ENCODE measurements at regions not wholly inside any gene's neighbourhood (a gene's known extent, or its start where the extent isn't known, plus 50 kb on each side); places are given as distances from the start of the nearest gene placed in this dataset.

DNA sequence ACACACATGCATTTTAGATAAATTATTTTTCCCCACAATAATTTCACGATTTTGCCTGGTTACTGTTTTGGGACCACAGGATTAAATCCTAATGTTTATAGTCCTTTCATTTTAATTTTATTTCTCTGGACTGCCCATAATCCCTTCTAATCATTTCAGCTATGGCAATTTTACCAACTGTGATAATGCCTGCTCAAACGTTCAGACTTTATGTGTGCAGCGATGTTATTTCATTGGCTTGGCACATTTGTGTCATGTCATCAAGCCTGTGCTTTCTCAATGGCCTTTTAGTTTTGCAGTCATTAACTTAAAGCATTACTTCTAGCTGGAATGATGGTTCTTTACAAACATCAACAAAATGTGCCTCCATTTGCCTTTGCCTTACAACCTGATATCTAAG, 140.6 kb upstream of the HSF2 start:
- no peaks in the 10 kb centered on the region for H3K9me3 ChIP-seq (ENCODE audit: control insufficient read depth, insufficient read depth, low read length)

DNA sequence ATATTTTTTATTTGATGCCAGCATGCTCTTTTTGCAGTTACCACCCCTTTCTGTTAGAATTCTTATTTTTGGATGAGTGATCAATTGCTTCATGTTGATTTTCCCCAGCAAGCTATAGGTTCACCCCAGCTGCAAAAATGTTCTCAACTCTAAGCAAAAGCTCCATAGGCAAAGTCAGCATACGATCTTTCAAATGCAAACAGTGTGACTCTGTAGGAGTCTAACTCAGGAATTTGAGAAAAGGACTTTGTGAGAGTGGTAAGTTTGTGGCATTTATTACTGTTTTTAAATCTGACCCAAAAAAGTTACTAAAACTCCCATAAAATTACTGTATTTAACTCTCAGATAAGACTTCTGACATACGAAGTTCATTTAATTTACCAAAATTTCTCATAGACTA, 134.9 kb upstream of the HSF2 start:
- Histone ChIP-seq H3K27me3 (ENCODE audit: control insufficient read depth, insufficient read depth, low read length) (no peaks in the 10 kb centered on the region), H3K4me3 (ENCODE audit: low read length) (no peak overlapping the region), H3K36me3 (ENCODE audit: control insufficient read depth, insufficient read depth, low read length) (no peaks in the 10 kb centered on the region), H3K9me3 (ENCODE audit: control insufficient read depth, insufficient read depth, low read length) (no peaks in the 10 kb centered on the region), H3K27ac (ENCODE audit: low read length) (no peak overlapping the region), H3K4me1 (ENCODE audit: control insufficient read depth, insufficient read depth, low read length) (no peaks in the 10 kb centered on the region)
- 67% methylated on average over 1 of the region's 2 CpGs for WGBS (ENCODE audit: insufficient coverage)
- no peak overlapping the region for H3K27ac Mint-ChIP-seq
- intact Hi-C loops (cut with micrococcal nuclease): no loop called here
- H3K36me3 Mint-ChIP-seq: peaks cover 7% of the 10 kb centered on the region
- H3K27me3 Mint-ChIP-seq (ENCODE audit: low read depth in 2 of 2): no peaks in the 10 kb centered on the region
- no peak overlapping the region for H3K4me3 Mint-ChIP-seq
- TF ChIP-seq, protein P1, sequence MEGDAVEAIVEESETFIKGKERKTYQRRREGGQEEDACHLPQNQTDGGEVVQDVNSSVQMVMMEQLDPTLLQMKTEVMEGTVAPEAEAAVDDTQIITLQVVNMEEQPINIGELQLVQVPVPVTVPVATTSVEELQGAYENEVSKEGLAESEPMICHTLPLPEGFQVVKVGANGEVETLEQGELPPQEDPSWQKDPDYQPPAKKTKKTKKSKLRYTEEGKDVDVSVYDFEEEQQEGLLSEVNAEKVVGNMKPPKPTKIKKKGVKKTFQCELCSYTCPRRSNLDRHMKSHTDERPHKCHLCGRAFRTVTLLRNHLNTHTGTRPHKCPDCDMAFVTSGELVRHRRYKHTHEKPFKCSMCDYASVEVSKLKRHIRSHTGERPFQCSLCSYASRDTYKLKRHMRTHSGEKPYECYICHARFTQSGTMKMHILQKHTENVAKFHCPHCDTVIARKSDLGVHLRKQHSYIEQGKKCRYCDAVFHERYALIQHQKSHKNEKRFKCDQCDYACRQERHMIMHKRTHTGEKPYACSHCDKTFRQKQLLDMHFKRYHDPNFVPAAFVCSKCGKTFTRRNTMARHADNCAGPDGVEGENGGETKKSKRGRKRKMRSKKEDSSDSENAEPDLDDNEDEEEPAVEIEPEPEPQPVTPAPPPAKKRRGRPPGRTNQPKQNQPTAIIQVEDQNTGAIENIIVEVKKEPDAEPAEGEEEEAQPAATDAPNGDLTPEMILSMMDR (IDR thresholded peaks at IDR 0.05): no peak
- DNase-seq: no peak
- H3K4me1 Mint-ChIP-seq: no peaks in the 10 kb centered on the region
- no peak for ATAC-seq
- H3K9me3 Mint-ChIP-seq: peaks cover 3 to 5% of the 10 kb centered on the region in 2 donors

More for the DNA sequence above, 140.6 kb upstream of the HSF2 start:
- intact Hi-C loops (cut with micrococcal nuclease): no loop called here
- H3K27me3 Mint-ChIP-seq (ENCODE audit: low read depth in 2 of 2): no peaks in the 10 kb centered on the region
- H3K4me1 Mint-ChIP-seq: no peaks in the 10 kb centered on the region
- no peak overlapping the region for H3K4me3 Mint-ChIP-seq
- Histone ChIP-seq H3K4me1 (ENCODE audit: control insufficient read depth, insufficient read depth, low read length) (no peaks in the 10 kb centered on the region), H3K36me3 (ENCODE audit: control insufficient read depth, insufficient read depth, low read length) (no peaks in the 10 kb centered on the region), H3K4me3 (ENCODE audit: low read length) (no peak overlapping the region), H3K27me3 (ENCODE audit: control insufficient read depth, insufficient read depth, low read length) (no peaks in the 10 kb centered on the region), H3K27ac (ENCODE audit: low read length) (no peak overlapping the region)
- no peak for DNase-seq
- no peak for ATAC-seq
- no peak overlapping the region for H3K27ac Mint-ChIP-seq
- 84% methylated on average over 3 of the region's 3 CpGs for WGBS (ENCODE audit: insufficient coverage)
- TF ChIP-seq, protein P1 (IDR thresholded peaks at IDR 0.05): no peak
- H3K9me3 Mint-ChIP-seq: peaks cover 2 to 7% of the 10 kb centered on the region in 2 donors
- no peaks in the 10 kb centered on the region for H3K36me3 Mint-ChIP-seq

DNA sequence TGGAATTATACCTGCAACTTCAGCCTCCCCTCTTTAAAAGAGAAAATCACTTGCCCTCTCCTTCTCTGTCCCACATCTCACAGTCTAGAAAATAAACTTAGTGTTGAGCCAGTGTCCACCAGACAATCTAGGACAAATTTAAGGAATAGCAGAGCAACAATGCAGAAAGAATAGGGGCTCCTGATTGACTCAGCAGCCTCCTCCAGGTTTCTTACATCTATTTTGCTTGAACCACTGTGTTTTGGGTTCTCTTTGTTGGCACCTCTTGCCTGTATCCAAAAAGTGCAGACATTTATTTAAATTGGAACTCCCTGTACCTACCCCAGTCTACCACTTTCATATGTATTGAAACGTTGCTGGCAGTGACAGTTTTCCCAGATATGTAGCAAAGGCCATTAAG, 133.7 kb upstream of the HSF2 start:
- DNase-seq: no peak
- H3K9me3 ChIP-seq (ENCODE audit: control insufficient read depth, insufficient read depth, low read length): no peaks in the 10 kb centered on the region
- no peaks in the 10 kb centered on the region for H3K4me1 Mint-ChIP-seq
- intact Hi-C loops (cut with micrococcal nuclease): no loop called here
- no peak overlapping the region for H3K27ac ChIP-seq (ENCODE audit: low read length)
- WGBS (ENCODE audit: insufficient coverage): 65% methylated on average over 1 of the region's 1 CpG
- TF ChIP-seq, protein P1 (IDR thresholded peaks at IDR 0.05): no peak
- H3K27me3 Mint-ChIP-seq (ENCODE audit: low read depth in 2 of 2): no peaks in the 10 kb centered on the region
- H3K36me3 ChIP-seq (ENCODE audit: control insufficient read depth, insufficient read depth, low read length): no peaks in the 10 kb centered on the region
- no peak overlapping the region for H3K4me3 Mint-ChIP-seq
- peaks cover 7% of the 10 kb centered on the region for H3K36me3 Mint-ChIP-seq
- ATAC-seq: no peak
- H3K4me3 ChIP-seq (ENCODE audit: low read length): no peak overlapping the region
- H3K9me3 Mint-ChIP-seq: peaks cover 3 to 5% of the 10 kb centered on the region in 2 donors
- H3K27ac Mint-ChIP-seq: no peak overlapping the region
- no peaks in the 10 kb centered on the region for H3K27me3 ChIP-seq (ENCODE audit: control insufficient read depth, insufficient read depth, low read length)
- no peaks in the 10 kb centered on the region for H3K4me1 ChIP-seq (ENCODE audit: control insufficient read depth, insufficient read depth, low read length)

DNA sequence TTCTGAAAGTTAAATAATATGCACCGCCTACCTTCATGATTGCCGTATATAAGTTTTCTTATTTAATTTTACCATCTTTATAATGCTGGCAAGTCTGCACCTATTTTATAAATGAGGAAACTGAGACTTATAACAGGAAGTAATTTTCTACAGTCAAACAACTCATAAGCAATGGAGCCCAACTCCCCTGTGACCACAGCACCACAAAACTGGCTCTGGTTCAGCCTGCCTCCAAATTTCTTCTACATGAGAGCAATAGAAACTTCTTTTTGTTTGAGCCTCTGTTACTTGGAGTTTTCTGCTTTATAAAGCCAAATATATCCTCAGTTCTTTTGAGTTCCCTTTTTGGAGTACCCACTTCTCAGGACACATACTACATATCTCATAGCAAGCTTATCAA, 131.1 kb upstream of the HSF2 start:
- Mint-ChIP-seq H3K9me3 (peaks cover 0 to 5% of the 10 kb centered on the region in 2 donors), H3K36me3 (peaks cover 7% of the 10 kb centered on the region), H3K4me3 (no peak overlapping the region), H3K27me3 (ENCODE audit: low read depth in 2 of 2) (no peaks in the 10 kb centered on the region), H3K27ac (no peak overlapping the region), H3K4me1 (no peaks in the 10 kb centered on the region)
- no peak for DNase-seq
- Histone ChIP-seq H3K4me3 (ENCODE audit: low read length) (no peak overlapping the region), H3K27ac (ENCODE audit: low read length) (no peak overlapping the region), H3K4me1 (ENCODE audit: control insufficient read depth, insufficient read depth, low read length) (no peaks in the 10 kb centered on the region), H3K36me3 (ENCODE audit: control insufficient read depth, insufficient read depth, low read length) (no peaks in the 10 kb centered on the region), H3K27me3 (ENCODE audit: control insufficient read depth, insufficient read depth, low read length) (no peaks in the 10 kb centered on the region), H3K9me3 (ENCODE audit: control insufficient read depth, insufficient read depth, low read length) (no peaks in the 10 kb centered on the region)
- intact Hi-C loops (cut with micrococcal nuclease): no loop called here
- no CpG with 5 or more reads among the region's 2 CpGs for WGBS (ENCODE audit: insufficient coverage)
- ATAC-seq: no peak
- TF ChIP-seq, protein P1 (IDR thresholded peaks at IDR 0.05): no peak
